GM19240 (cell line): ENCODE measurements at regions not wholly inside any gene's neighbourhood (a gene's known extent, or its start where the extent isn't known, plus 50 kb on each side); places are given as distances from the start of the nearest gene placed in this dataset.

Experiments
- DNase-seq: peaks from one replicate; pipeline ENCODE4 v3.0.0; 2011; ENCODE audit warnings: low spot score; ENCODE audit not compliant: insufficient read length

DNA sequence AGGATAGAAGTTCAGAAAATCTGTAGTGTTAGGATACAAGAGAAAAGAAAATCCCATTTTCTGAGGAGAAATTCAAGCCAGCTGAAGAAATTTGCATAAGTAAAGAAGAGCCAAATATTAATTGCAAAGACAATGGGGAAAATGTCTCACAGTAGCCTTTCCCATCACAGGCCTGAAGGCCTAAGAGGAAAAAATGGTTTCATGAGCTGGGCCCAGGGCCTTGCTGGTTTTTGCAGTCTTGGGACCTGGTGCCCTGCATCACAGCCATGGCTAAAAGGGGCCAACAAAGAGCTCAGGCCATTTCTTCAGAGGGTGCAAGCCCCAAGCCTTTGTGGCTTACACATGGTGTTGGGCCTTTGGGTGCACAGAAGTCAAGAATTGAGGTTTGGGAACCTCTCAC lies 413.6 kb upstream of the CYRIA start:
- DNase-seq, result no peak

DNA sequence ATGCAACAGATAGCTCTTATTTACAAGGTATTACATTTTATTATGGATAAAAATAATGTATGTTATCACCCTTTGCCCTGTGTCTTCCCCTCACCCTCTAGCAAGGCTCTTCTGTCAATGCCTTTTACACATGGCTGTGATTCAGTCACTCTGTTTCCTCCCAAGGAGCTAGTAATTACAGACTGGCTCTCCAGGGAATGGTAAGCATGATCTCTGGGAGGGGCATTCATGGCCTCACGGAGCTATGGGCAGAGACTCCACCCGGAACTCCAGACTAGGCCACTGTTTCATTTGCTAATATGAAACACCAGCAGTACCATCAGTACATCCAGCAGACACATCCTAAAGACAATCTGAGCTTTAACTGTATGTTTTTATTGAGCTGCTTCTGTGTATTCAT lies 410.9 kb upstream of the CYRIA start:
- no peak for DNase-seq

DNA sequence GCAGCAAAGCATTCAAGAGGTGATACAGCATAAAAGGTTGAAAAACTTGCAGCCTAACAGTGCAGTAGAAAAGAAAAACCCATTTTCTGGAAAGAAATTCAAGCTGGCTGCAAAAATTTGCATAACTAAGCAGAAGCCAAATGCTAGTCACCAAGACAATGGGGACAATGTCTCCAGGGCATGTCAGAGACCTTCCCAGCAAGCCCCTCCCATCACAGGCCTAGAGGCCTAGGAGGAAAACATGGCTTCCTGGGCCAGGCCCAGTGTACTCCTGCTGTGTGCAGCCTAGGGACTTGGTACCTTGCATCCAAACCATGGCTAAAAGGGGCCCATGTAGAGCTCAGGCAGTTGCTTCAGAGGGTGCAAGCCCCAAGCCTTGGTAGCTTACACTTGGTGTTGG lies 405.1 kb upstream of the CYRIA start:
- no peak for DNase-seq

DNA sequence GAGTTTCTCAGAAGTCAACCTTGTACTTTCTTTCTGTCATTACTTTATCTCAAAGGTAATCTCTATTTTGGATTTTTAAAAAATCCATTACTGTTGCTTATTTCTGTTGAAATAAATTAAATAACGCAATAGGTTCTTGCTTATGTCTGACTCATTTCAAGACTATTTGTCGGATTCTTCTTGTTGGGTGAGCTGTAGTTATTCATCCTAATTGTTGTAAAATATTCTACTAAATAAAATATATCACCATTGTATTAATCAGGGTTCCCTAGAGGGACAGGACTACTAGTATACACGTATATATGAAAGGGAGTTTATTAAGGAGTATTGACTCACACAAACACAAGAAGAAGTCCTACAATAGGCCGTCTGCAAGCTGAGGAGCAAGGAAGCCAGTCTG lies 403.9 kb upstream of the CYRIA start:
- no peak for DNase-seq

DNA sequence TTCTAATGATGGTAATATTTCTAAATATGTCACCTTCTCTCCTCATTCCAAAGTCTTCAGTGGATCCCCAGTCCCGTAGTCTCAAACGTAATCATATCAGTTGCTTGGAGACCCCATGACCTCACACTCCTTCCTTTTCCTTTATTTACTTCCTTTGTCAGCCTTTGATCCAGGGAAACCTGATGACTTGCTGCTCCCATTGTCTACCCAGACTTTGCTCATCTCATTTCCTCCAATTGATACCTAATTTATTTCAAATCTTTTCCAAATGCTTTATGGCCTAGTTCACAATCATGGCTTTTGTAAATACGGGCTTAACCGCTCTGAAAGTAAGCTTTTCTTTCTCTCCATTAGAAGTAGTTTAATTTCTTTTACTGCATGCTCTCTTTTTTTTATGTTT lies 402.4 kb upstream of the CYRIA start:
- DNase-seq, result no peak

DNA sequence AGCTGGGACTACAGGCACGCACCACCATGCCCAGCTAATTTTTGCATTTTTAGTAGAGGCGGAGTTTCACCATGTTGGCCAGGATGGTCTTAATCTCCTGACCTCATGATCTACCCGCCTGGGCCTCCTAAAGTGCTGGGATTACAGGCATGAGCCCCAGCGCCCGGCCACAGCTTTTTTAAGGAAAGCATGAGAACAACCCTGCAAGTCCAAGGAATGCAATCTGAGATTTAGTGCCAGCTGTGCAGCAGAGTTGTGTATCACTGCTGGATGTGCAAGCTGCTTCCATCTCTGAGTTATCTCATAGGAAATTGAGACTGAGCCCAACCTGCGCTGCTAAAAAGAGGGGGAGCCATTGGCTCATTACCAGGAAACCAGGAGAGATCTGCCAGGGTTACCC lies 399.9 kb upstream of the CYRIA start:
- DNase-seq, result no peak

DNA sequence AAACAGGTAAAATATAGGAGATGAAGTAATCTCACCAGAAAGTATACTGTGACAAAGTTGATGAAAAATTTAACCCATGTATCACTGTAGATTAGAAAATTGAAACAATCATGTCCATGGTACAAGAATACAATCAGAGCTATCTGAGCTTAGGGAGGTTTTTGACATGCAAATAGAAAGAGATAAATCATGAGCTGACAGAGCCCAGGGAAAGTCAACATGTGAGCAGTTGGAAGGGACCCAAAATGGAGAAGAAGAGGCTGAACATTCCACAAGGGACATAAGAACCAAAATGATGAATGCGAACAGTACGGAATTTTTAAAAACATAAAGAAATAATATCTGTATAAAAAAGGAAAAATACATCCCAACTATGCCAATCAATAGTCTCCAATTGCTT lies 395.4 kb upstream of the CYRIA start:
- DNase-seq, result no peak

DNA sequence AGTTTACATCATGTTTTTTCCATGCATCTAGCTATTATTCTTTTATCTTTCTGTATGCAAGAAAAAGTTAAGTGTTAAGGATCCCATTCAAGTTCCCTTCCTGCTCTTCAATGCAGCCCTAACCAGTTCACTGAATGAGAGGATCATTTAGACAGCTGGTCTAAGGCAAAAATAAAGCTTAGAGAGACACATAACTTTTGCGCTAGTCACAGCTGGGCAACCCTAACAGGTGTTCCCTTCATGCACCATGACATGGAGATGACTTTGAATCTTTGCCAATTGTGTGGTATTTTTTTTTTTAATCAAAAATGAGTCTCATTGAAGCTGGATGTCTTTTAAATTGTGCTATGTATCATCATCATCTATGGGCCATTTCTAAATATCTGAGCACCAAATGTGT lies 393.8 kb upstream of the CYRIA start:
- no peak for DNase-seq

DNA sequence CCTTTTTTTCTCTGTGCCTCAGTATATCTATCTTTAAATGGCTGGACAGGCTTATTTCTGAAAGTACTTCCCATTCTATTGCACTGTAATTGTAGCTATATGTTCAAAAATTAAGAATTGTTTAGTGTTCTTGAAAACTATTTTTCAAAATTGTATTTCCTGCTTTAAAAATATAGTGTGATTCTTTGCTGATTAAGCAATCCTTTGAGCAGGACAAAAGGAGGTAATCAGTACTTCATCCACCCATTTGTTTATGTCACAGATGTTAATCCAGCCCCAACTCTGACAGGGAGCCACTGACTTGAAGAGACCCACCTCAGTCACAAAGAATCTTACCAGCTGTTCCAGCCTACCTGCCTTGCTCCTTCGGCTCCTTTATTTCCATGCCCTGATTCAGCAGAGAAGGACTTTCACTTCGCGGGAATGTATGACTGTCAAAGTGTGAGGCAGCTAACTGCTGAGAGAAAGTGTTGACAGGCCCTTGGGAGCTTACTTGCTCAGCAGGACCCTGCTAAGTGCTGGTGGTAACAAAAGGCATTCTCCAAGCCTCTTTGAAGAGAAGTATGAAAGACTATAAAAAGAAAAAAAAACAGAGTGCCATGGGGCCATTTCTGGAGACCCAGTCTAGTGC lies 393.3 kb upstream of the CYRIA start:
- DNase-seq, result no peak

DNA sequence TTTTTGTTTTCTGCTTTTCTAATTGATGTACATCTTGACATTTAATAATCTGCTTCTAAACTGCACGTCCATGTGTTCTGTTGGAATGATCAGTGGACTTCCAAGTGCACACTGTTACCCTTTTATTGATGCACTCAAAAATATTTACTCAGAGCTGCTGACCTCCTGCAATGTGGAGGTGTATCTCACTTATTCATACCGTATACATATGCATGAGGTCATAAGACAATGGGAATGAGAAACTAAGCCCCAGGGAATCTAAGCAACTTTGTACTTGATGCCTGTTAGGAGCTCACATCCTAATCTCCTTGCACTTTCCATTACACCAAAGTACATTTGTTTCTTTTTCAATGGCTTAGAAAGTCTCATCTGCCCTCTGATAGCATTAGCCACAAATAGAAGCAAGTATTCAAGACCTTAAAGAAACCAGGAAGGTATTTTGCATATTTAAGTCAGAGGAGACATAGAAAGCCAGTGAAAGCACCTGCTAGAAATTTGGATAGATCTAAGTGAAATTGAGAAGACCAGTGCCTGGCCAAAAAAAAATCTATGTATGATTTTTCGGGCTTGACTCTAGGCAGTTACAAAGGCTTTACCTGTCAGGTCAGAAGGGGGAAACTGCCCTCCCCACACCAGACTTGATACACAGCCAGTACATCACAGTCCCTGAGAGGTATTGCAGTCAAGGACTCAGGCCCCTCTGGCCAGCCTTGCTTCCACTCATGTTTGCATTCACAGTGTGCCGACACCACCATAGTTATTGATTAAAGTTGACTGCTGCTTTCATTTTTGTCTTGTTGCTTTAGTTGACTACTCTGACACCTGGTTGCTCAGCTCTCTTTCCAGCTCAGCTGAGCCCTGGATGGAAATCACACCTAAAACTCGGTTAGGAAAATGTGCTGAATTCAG lies 391.7 kb upstream of the CYRIA start:
- DNase-seq, result no peak

DNA sequence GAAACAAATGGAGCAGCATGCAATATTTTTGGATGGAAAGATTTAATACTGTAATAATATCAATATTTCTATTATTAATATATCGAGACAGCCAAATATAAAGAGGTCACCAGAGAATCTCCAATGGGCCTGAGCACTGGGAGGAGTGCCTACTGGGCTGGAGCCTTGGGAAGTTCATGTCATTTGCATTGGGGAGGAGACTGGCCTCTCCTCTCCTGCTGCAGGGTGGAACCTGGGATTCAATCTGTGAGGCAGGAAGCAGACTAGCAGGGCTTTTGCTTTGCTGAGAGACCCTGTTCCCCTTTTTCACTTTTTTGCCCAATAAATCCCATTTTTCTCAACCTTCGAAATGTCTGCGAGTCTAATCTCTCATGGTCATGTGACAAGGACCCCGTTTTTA lies 390.6 kb upstream of the CYRIA start:
- DNase-seq, result no peak

DNA sequence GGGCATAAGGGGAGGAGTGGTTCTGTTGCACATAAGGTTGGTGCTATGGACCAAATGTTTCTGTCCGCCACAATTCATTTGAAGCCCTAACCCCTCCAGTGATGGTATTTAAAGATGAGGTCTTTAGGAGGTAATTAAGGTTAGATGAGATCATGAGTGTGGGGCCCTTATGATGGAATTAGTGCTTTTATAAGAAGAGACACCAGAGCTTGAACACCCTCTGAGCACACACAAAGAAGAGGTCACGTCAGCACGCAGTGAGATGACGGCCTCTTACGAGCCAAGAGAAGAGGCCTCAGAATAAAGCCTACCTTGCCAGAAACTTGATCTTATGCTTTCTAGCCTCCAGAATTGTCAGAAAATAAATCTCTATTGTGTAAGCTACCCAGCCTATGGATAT lies 386.4 kb upstream of the CYRIA start:
- DNase-seq, result no peak

DNA sequence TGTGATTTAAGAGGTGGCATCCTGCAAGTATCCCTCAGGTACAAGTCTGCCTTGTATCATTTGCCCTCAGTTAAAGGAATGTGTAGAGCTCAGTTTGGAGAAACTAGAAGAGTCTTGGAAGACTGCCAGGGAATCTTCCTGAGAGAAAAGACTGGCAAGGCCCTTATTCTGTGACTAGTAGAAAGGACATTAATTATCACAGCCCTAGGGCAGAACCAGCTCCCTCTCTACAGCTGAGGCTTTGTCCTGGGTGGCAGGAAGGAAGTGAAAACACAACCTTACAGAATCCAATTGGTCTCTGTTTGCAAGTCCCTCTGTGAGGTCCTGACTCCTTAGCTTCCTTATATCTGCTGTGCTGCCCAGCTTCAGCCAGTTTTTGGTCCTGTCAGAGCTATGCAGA lies 385.9 kb upstream of the CYRIA start:
- no peak for DNase-seq

DNA sequence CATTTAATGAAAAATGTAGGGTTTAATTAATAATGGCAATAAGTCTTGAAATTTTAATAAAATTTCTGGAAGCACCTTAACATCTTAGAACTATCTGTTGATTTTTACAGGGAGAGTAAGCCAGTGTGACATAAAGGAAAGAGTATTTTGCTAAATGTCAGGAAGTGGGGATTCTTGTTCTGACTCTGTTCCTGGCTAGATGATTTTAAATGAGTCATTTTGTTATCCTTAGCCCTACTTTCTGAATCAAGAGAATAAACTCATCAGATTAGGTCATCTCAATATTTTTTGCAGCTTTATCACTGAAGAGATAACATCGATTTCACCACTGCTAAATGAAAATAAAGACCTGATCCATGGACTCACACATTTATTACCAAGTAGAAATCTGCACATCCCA lies 377.5 kb upstream of the CYRIA start:
- DNase-seq, result no peak

DNA sequence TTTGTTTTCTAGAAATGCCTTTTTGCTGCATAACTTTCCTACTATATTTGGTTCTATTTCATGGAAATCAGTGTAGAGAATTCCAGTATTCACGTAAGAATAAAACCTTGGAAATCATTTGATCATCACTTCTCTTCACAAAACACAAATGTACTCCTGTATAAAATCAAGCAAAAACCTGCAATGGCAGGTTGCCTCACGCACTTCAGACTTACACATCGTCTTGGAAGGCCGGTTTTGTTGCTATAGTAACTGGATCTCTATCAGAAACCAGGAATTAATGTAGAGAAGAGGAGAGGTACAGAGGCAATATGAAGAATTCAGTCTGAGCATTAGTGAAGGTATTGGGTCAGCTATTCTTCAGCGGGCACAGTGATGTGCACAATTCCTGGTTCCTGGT lies 370.7 kb upstream of the CYRIA start:
- DNase-seq, result no peak

DNA sequence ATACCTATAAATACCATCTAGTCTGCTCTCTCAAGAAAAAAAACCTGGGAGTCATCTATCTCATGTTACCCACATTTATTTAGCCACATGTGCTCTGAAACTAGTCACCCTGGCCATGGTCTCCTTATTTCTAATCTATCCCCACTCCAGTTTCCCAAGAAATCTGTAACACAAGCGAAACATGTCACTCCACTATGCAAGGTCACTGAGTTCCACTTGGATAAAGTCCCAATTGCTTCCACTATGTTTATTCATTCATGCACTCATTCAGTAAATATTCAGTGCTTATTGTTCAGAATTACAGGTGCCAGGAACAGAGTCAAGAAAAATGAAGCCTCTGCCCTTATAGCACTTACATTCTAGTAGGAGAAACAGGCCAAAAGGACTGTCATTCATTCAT lies 369.4 kb upstream of the CYRIA start:
- DNase-seq, result no peak

DNA sequence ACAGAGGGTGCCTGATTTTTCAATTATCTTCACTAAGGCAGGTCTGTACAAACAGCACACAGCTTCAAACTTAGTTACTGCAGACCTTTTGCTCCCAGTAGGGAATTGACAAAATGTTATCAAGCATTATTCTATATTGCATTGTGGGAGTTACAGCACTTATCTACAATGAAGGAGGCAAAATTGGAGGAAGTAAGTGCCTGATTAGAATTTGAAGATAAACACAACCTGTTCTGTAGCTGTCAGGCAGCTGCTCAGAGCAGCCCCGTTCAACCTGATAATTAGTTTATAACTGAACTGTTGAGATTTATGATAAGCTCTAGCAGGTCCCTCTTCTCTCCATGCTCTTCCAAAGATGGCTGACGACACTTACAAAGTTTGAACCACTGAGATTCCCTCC lies 364.4 kb upstream of the CYRIA start:
- DNase-seq, result no peak

DNA sequence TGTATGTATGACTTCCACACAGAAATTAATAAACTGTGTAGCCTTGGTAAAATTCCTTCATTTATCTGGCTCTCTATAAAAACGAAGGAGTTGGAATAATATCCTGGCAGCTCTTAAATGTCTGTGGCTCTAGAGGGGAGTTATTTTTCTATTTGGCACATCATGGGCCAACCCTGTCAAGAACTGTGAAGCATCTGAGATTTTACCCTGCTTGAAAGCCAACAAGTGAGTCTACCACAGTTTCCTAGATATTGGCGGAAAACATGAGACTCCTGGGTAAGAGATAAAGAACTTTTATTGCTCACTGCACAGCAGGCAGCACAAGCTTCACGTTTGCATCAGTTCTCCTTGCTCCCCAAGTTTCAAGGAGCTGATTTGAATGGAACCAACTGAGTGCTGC lies 346.7 kb upstream of the CYRIA start:
- DNase-seq, result no peak

DNA sequence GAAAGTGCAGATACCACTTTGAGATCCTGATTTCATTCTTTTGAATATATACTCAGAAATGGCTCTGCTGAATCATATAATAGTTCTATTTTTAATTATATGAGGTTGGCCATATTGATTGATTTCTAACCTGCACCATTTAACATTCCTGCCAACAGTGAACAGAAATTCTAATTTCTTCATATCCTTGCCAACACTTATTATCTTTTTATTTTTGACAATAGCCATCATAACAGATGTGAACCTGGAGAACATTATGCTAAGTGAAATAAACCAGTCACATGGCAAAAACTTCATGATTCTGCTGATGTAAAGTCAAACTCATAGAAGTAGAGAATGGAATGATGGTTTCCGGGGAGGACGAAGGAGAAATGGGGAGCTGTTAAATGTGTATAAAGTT lies 344.5 kb upstream of the CYRIA start:
- no peak for DNase-seq

DNA sequence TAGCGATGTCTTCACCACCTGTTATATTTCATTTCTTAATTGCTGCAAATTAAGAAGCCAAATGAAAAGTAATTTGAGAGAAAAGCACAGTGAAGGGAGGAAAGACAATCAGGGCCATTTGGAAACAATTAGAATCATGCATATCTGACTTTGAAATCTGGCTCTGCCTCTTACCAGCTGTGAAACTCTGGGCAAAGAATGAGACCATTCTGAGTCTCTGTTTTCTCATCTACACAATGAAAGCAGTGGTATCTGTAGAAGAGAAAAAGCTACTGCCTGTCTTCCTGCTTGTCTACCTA lies 334.5 kb upstream of the CYRIA start:
- DNase-seq, result no peak

DNA sequence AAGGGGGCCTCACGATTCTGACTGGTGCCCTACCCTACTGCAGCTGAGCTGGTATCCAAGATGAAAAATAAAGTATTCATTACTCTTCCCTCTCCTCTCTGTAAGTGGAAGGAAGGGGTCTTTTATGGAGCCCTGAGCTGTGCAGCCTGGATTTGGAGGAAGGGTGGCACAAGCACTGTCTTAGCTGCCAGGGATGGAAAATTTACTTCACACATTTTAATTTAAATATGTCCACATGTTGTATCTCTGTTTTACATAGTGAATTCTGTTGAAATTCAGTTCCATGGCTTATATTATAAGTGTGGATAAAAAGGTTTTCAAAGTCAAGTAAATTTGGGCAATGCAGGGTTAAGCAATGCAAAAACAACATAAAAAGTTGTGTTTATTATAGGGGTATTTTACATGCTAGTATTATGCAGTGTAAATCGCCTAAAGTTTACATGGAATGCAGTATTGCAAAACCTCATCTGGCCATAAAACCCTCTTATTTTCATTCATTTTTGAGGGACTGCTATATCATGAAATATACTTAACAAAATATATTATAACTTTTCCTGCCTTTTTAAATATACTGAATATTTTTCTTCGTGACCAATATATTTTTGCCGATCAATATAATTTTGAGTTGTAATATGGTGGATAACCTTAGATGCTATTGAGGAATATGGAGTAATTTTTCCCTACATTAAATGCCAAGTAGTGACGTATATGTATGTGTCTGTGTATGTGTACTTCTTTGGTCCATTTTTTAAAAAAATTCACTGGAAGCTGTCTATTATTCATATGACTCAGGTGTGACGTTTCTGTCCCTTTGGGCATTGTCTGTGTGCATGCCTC lies 333.9 kb upstream of the CYRIA start:
- no peak for DNase-seq

DNA sequence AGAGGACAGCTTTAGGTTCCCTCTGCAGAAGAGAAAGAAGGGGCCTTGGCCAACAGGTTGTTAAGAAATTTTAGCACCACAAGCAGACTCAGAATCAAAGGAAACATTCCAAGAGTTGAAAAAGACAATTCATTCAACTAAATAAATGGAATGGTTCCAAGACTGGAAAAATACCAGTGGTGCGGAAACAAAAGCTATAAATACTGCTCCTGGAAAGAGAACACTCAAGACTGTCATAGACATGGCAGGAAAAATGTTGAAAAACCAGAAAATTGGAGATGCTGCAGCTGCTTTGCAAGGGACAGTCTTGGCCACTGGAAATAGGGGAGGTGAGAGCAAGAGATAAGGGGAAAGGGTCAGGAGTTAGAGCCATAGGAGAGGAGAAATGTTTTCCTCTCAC lies 312.7 kb upstream of the CYRIA start:
- no peak for DNase-seq

DNA sequence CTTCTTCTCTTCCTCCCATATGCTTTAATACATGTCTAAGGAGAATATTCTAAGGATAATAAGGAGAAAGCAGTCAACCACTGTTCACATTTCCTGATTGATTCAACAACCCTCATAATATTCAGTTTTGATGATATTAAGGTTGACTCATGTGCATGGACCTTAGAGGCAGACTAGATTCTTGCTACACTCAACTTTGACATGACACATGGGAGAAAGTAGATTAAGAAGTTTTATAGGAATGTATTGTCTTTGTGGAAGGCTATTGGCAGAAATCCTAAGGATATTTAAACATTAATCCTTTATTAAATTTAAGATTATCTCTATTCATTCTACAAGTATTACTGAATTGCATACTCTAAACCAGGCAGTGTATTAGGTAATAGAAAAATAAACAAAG lies 309.1 kb upstream of the CYRIA start:
- no peak for DNase-seq
